Liver (tissue), 8 donors: ENCODE measurements at regions not wholly inside any gene's neighbourhood (a gene's known extent, or its start where the extent isn't known, plus 50 kb on each side); places are given as distances from the start of the nearest gene placed in this dataset.

Source experiments
- DNase-seq: peaks from one replicate; pipeline ENCODE4 v3.0.0-alpha.2; 2017; ENCODE audit warnings: low spot score
- H3K27ac ChIP-seq, 2 donors: one replicate each; pipeline ENCODE4 v1.7.0; 2013; ENCODE audit warnings: inconsistent platforms in 2 of 2, low read length in 2 of 2, control low read depth in 1 of 2, low read depth in 1 of 2, mild to moderate bottlenecking in 1 of 2
- H3K27me3 ChIP-seq, 4 donors: one replicate each; pipeline versions ENCODE4 v1.6.1 to v1.7.0; 2013; ENCODE audit warnings: low read length in 3 of 4, inconsistent platforms in 1 of 4, mild to moderate bottlenecking in 1 of 4, moderate library complexity in 1 of 4; ENCODE audit not compliant: control insufficient read depth in 4 of 4, insufficient read depth in 4 of 4
- H3K36me3 ChIP-seq, 4 donors: one replicate each; pipeline versions ENCODE4 v1.6.1 to v1.7.0; 2013; ENCODE audit warnings: low read length in 3 of 4, mild to moderate bottlenecking in 3 of 4, low read depth in 1 of 4, moderate library complexity in 1 of 4; ENCODE audit not compliant: control insufficient read depth in 4 of 4, insufficient read depth in 3 of 4
- H3K4me1 ChIP-seq, 4 donors: one replicate each; pipeline versions ENCODE4 v1.6.1 to v1.7.0; 2013; ENCODE audit warnings: low read length in 3 of 4, mild to moderate bottlenecking in 3 of 4, moderate library complexity in 1 of 4; ENCODE audit not compliant: control insufficient read depth in 4 of 4, insufficient read depth in 4 of 4
- H3K4me3 ChIP-seq, 3 donors: one replicate each; pipeline versions ENCODE4 v1.6.1 to v1.7.0; 2013; ENCODE audit warnings: low read length in 3 of 3, control low read depth in 1 of 3, low read depth in 1 of 3, mild to moderate bottlenecking in 1 of 3
- H3K9ac ChIP-seq, 2 donors: one replicate each; pipeline ENCODE4 v1.7.0; 2013; ENCODE audit warnings: low read length in 2 of 2, mild to moderate bottlenecking in 2 of 2, moderate library complexity in 2 of 2, control low read depth in 1 of 2, low read depth in 1 of 2
- H3K9me3 ChIP-seq, 4 donors: one replicate each; pipeline versions ENCODE4 v1.6.1 to v1.7.0; 2013; ENCODE audit warnings: low read length in 3 of 4; ENCODE audit not compliant: control insufficient read depth in 4 of 4
- EGR1 ChIP-seq, 2 donors: IDR thresholded peaks; 2 replicates each; pipeline ENCODE4 v1.6.1; 2016 to 2018; ENCODE audit warnings: antibody characterized with exemption in 2 of 2, low read depth in 2 of 2
- FOXA1 ChIP-seq: IDR thresholded peaks from 2 replicates; pipeline ENCODE4 v1.6.1; 2016; ENCODE audit warnings: antibody characterized with exemption
- FOXA2 ChIP-seq: IDR thresholded peaks from 2 replicates; pipeline ENCODE4 v1.6.1; 2016; ENCODE audit warnings: antibody characterized with exemption
- GABPA ChIP-seq, 2 donors: IDR thresholded peaks in 1 of 2; conservative IDR thresholded peaks in 1 of 2; 2 replicates each; pipeline ENCODE4 v1.6.1; 2016; ENCODE audit warnings: antibody characterized with exemption in 2 of 2, mild to moderate bottlenecking in 1 of 2, moderate library complexity in 1 of 2
- HNF4A ChIP-seq, 2 donors: conservative IDR thresholded peaks; 2 replicates each; pipeline ENCODE4 v1.6.1; 2016; ENCODE audit warnings: antibody characterized with exemption in 2 of 2, mild to moderate bottlenecking in 2 of 2
- HNF4G ChIP-seq: IDR thresholded peaks from 2 replicates; pipeline ENCODE4 v1.6.1; 2016; ENCODE audit warnings: antibody characterized with exemption
- JUND ChIP-seq, 2 donors: IDR thresholded peaks; 2 replicates each; pipeline ENCODE4 v1.6.1; 2016; ENCODE audit warnings: antibody characterized with exemption in 2 of 2
- NR2F2 ChIP-seq: IDR thresholded peaks from 2 replicates; pipeline ENCODE4 v1.6.1; 2016; ENCODE audit warnings: antibody characterized with exemption
- RAD21 ChIP-seq, 2 donors: IDR thresholded peaks; 2 replicates each; pipeline ENCODE4 v1.6.1; 2016; ENCODE audit warnings: antibody characterized with exemption in 2 of 2, mild to moderate bottlenecking in 2 of 2
- RXRA ChIP-seq, 2 donors: IDR thresholded peaks; 2 replicates each; pipeline ENCODE4 v1.6.1; 2017 to 2018; ENCODE audit warnings: antibody characterized with exemption in 2 of 2, mild to moderate bottlenecking in 1 of 2
- SP1 ChIP-seq: IDR thresholded peaks from 2 replicates; pipeline ENCODE4 v1.6.1; 2018; ENCODE audit warnings: antibody characterized with exemption, mild to moderate bottlenecking
- TAF1 ChIP-seq: conservative IDR thresholded peaks from 2 replicates; pipeline ENCODE4 v1.6.1; 2016; ENCODE audit warnings: antibody characterized with exemption, mild to moderate bottlenecking
- YY1 ChIP-seq: IDR thresholded peaks from 2 replicates; pipeline ENCODE4 v1.6.1; 2016; ENCODE audit warnings: antibody characterized with exemption, mild to moderate bottlenecking
- WGBS: extraction: QIAGEN DNeasy Blood & Tissue Kit; methylation state at CpG from one replicate; pipeline ENCODE4 v1.1.7; 2013; 5-methylcytosine and 5-hydroxymethylcytosine counted together
- TF ChIP-seq, protein P1 (sequence below): fragments of 150-350 bp; IDR thresholded peaks from 2 replicates; pipeline ENCODE4 v1.5.1; 2017; ENCODE audit warnings: improper control_type of control experiment, low read depth, low read length; ENCODE audit not compliant: missing input control
- TF ChIP-seq, protein P2 (sequence below): IDR thresholded peaks from 2 replicates; pipeline ENCODE4 v1.6.1; 2016; ENCODE audit warnings: antibody characterized with exemption
- TF ChIP-seq, protein P3 (sequence below): IDR thresholded peaks from 2 replicates; pipeline ENCODE4 v1.6.1; 2016; ENCODE audit warnings: antibody characterized with exemption
- TF ChIP-seq, protein P4 (sequence below): IDR thresholded peaks from 2 replicates; pipeline ENCODE4 v1.6.1; 2016; ENCODE audit warnings: antibody characterized with exemption, mild to moderate bottlenecking
- TF ChIP-seq, protein P5 (sequence below): IDR thresholded peaks from 2 replicates; pipeline ENCODE4 v1.6.1; 2016; ENCODE audit warnings: antibody characterized with exemption
- donor health status: healthy.
- donor health status: healthy.
- donor health status: healthy.
- donor health status: healthy.
- donor health status: healthy.

DNA sequence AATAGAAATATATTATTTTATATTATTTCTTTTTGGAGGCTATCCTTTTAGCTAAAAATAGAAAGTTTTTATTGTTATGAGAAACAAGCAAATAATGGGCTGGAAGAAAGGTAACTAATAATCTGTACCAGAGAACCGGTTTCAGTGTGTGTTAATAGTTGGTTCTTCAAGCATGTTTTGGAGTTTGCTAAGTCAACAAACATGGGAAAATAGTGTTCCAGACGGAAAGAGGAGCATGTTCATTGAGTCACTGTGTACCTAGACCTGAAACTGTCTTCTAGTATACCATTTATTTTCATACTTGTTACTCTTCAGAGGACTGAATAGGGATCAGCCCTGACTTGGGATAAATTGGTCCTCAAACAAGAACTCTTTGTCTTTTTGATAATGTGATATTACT lies 134.5 kb upstream of the CWC22 start:
- Histone ChIP-seq H3K9me3 (no peaks in the 10 kb centered on the region), H3K4me3 (no peak overlapping the region), H3K36me3 (no peaks in the 10 kb centered on the region), H3K4me1 (peaks cover 0 to 5% (median 0%) of the 10 kb centered on the region in 4 donors), H3K27me3 (no peaks in the 10 kb centered on the region), H3K27ac (no peak overlapping the region), H3K9ac (no peak overlapping the region)
- DNase-seq: no peak
- no peak for TF ChIP-seq GABPA (IDR thresholded peaks at IDR 0.05 in 1 of 2, conservative IDR thresholded peaks at IDR 0.05 in 1 of 2)
- TF ChIP-seq, protein P1, sequence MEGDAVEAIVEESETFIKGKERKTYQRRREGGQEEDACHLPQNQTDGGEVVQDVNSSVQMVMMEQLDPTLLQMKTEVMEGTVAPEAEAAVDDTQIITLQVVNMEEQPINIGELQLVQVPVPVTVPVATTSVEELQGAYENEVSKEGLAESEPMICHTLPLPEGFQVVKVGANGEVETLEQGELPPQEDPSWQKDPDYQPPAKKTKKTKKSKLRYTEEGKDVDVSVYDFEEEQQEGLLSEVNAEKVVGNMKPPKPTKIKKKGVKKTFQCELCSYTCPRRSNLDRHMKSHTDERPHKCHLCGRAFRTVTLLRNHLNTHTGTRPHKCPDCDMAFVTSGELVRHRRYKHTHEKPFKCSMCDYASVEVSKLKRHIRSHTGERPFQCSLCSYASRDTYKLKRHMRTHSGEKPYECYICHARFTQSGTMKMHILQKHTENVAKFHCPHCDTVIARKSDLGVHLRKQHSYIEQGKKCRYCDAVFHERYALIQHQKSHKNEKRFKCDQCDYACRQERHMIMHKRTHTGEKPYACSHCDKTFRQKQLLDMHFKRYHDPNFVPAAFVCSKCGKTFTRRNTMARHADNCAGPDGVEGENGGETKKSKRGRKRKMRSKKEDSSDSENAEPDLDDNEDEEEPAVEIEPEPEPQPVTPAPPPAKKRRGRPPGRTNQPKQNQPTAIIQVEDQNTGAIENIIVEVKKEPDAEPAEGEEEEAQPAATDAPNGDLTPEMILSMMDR: no peak
- WGBS: 43% methylated on average over 2 of the region's 2 CpGs

DNA sequence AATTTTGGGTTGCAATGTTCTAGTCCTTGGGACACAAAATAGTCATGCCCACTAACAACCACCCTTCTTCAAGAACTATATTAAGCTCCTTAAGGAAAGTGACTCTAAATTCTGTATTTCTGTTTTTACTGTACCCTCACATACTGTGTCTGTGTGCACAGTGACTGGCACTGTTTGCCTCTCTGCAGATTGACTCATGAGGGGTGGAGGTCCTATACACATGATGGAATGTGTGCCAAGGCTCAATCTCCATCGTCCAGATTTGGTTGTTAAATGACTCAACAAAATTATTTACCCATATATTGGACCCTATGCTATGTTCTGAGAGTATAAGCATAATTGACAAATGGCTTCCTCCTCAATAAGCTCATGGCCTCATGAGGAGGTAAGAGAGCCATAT lies 126.6 kb upstream of the CWC22 start:
- no peak overlapping the region for H3K27ac ChIP-seq
- WGBS: 50% methylated on average over 1 of the region's 1 CpG
- TF ChIP-seq HNF4G (no peak), FOXA1 (no peak), GABPA (IDR thresholded peaks at IDR 0.05 in 1 of 2, conservative IDR thresholded peaks at IDR 0.05 in 1 of 2) (no peak)
- no peaks in the 10 kb centered on the region for H3K36me3 ChIP-seq
- no peaks in the 10 kb centered on the region for H3K4me1 ChIP-seq
- no peaks in the 10 kb centered on the region for H3K9me3 ChIP-seq
- no peak for DNase-seq
- H3K4me3 ChIP-seq: no peak overlapping the region
- H3K9ac ChIP-seq: no peak overlapping the region
- no peaks in the 10 kb centered on the region for H3K27me3 ChIP-seq

DNA sequence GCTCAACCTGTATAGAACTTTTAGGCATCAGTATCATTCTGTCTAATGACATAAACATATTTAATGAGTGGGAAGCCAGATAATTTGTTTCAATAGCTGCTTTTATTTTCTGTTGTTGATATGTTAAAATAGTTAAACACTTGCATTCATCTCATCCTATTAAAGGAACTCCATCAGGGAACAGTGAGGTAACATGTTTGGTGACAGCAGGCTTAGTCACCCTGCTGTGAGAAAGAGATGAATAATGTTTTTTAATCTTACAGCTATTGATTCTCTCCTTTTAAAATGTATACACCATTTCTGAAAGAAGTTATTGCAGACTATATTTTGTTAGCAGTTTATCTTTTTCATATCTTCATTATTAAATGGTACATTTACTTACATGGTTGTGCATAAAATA lies 123.3 kb upstream of the CWC22 start:
- DNase-seq: no peak
- Histone ChIP-seq H3K9ac (no peak overlapping the region), H3K27me3 (no peaks in the 10 kb centered on the region), H3K4me1 (no peaks in the 10 kb centered on the region), H3K4me3 (no peak overlapping the region), H3K27ac (no peak overlapping the region), H3K36me3 (no peaks in the 10 kb centered on the region), H3K9me3 (no peaks in the 10 kb centered on the region)
- no peak for TF ChIP-seq JUND (IDR thresholded peaks at IDR 0.05)
- TF ChIP-seq EGR1 (IDR thresholded peaks at IDR 0.05; ENCODE audit: low read depth in 2 of 2): no peak
- no peak for TF ChIP-seq FOXA1
- no peak for TF ChIP-seq SP1
- TF ChIP-seq HNF4G: no peak
- no peak for TF ChIP-seq RXRA (IDR thresholded peaks at IDR 0.05)
- TF ChIP-seq FOXA2: no peak
- TF ChIP-seq, protein P2, sequence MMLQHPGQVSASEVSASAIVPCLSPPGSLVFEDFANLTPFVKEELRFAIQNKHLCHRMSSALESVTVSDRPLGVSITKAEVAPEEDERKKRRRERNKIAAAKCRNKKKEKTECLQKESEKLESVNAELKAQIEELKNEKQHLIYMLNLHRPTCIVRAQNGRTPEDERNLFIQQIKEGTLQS: no peak
- no peak for TF ChIP-seq YY1
- TF ChIP-seq, protein P3, sequence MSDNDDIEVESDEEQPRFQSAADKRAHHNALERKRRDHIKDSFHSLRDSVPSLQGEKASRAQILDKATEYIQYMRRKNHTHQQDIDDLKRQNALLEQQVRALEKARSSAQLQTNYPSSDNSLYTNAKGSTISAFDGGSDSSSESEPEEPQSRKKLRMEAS: no peak
- no peak for TF ChIP-seq RAD21 (IDR thresholded peaks at IDR 0.05)
- no peak for TF ChIP-seq NR2F2
- no peak for TF ChIP-seq TAF1
- TF ChIP-seq, protein P1: no peak
- TF ChIP-seq, protein P4, sequence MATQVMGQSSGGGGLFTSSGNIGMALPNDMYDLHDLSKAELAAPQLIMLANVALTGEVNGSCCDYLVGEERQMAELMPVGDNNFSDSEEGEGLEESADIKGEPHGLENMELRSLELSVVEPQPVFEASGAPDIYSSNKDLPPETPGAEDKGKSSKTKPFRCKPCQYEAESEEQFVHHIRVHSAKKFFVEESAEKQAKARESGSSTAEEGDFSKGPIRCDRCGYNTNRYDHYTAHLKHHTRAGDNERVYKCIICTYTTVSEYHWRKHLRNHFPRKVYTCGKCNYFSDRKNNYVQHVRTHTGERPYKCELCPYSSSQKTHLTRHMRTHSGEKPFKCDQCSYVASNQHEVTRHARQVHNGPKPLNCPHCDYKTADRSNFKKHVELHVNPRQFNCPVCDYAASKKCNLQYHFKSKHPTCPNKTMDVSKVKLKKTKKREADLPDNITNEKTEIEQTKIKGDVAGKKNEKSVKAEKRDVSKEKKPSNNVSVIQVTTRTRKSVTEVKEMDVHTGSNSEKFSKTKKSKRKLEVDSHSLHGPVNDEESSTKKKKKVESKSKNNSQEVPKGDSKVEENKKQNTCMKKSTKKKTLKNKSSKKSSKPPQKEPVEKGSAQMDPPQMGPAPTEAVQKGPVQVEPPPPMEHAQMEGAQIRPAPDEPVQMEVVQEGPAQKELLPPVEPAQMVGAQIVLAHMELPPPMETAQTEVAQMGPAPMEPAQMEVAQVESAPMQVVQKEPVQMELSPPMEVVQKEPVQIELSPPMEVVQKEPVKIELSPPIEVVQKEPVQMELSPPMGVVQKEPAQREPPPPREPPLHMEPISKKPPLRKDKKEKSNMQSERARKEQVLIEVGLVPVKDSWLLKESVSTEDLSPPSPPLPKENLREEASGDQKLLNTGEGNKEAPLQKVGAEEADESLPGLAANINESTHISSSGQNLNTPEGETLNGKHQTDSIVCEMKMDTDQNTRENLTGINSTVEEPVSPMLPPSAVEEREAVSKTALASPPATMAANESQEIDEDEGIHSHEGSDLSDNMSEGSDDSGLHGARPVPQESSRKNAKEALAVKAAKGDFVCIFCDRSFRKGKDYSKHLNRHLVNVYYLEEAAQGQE: no peak
- TF ChIP-seq, protein P5, sequence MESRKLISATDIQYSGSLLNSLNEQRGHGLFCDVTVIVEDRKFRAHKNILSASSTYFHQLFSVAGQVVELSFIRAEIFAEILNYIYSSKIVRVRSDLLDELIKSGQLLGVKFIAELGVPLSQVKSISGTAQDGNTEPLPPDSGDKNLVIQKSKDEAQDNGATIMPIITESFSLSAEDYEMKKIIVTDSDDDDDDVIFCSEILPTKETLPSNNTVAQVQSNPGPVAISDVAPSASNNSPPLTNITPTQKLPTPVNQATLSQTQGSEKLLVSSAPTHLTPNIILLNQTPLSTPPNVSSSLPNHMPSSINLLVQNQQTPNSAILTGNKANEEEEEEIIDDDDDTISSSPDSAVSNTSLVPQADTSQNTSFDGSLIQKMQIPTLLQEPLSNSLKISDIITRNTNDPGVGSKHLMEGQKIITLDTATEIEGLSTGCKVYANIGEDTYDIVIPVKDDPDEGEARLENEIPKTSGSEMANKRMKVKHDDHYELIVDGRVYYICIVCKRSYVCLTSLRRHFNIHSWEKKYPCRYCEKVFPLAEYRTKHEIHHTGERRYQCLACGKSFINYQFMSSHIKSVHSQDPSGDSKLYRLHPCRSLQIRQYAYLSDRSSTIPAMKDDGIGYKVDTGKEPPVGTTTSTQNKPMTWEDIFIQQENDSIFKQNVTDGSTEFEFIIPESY: no peak
- TF ChIP-seq HNF4A (conservative IDR thresholded peaks at IDR 0.05): no peak
- TF ChIP-seq GABPA (IDR thresholded peaks at IDR 0.05 in 1 of 2, conservative IDR thresholded peaks at IDR 0.05 in 1 of 2): no peak
